Activated naive CD4-positive, alpha-beta T cell treated with anti-CD3 and anti-CD28 coated beads, Interleukin-2, amount 50 U/mL, for 72 hours (primary cell): ENCODE measurements at regions not wholly inside any gene's neighbourhood (a gene's known extent, or its start where the extent isn't known, plus 50 kb on each side); places are given as distances from the start of the nearest gene placed in this dataset.
"Not testable (repeated sequence)": the region's sequence is repeated elsewhere in the genome, so short reads cannot be mapped to it uniquely, and the experiment has no call there.

Experiments used
- ATAC-seq, 2 donors: fragments of 150-1000 bp; cut with Tn5 transposase; 2 replicates each; pipeline ENCODE4 v1.10.0; 2021; ENCODE audit warnings: mild to moderate bottlenecking in 2 of 2, moderate library complexity in 2 of 2
- DNase-seq, 2 donors: peaks; one replicate each; pipeline ENCODE4 v3.0.0; 2021 to 2022; ENCODE audit warnings: low spot score in 2 of 2
- H3K27ac Mint-ChIP-seq, 2 donors: one replicate each; pipeline ENCODE4 v1.8.0; 2022; ENCODE audit warnings: mild to moderate bottlenecking in 2 of 2, mixed read lengths in 2 of 2
- H3K36me3 Mint-ChIP-seq, 2 donors: one replicate each; pipeline ENCODE4 v1.8.0; 2022; ENCODE audit warnings: mixed read lengths in 2 of 2
- H3K9me3 Mint-ChIP-seq, 2 donors: one replicate each; pipeline ENCODE4 v1.8.0; 2022; ENCODE audit warnings: mixed read lengths in 2 of 2

- peaks cover 0 to 4% of the 10 kb centered on the region in 2 donors for H3K36me3 Mint-ChIP-seq
Measured at GRCh38 chr6:6458172-6458571, 130.3 kb upstream of the LY86 start.

DNA sequence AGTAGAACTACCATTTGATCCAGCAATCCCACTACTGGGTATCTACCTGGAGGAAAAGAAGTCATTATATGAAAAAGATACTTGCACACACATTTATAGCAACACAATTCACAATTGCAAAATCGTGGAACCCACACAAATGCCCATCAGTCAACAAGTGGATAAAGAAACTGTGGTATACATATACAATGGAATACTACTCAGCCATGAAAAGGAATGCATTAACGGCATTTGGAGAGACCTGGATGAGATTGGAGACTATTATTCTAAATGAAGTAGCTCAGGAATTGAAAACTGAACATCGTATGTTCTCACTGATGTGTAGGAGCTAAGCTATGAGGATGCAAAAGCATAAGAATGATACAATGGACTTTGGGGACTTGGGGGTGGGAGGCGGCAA is 128.6 kb upstream of the LY86 start:
- H3K27ac Mint-ChIP-seq, H3K9me3 Mint-ChIP-seq, H3K36me3 Mint-ChIP-seq, DNase-seq, ATAC-seq: not testable (repeated sequence)

More at GRCh38 chr6:6458172-6458571, 130.3 kb upstream of the LY86 start:
- DNase-seq (no peak), ATAC-seq (no peak)
- Mint-ChIP-seq H3K27ac (no peak overlapping the region), H3K9me3 (peaks cover 0 to 4% of the 10 kb centered on the region in 2 donors)

- no peak overlapping the region for H3K27ac Mint-ChIP-seq
- peaks cover 0 to 4% of the 10 kb centered on the region in 2 donors for H3K9me3 Mint-ChIP-seq
- peaks cover 0 to 4% of the 10 kb centered on the region in 2 donors for H3K36me3 Mint-ChIP-seq
- no peak for ATAC-seq
- no peak for DNase-seq
Measured at GRCh38 chr6:6460416-6460815, 128.1 kb upstream of the LY86 start.

- Mint-ChIP-seq H3K9me3 (peaks cover 0 to 4% of the 10 kb centered on the region in 2 donors), H3K36me3 (peaks cover 0 to 4% of the 10 kb centered on the region in 2 donors), H3K27ac (no peak overlapping the region)
- ATAC-seq (no peak), DNase-seq (no peak)
Measured at GRCh38 chr6:6461138-6461537, 127.4 kb upstream of the LY86 start.

DNA sequence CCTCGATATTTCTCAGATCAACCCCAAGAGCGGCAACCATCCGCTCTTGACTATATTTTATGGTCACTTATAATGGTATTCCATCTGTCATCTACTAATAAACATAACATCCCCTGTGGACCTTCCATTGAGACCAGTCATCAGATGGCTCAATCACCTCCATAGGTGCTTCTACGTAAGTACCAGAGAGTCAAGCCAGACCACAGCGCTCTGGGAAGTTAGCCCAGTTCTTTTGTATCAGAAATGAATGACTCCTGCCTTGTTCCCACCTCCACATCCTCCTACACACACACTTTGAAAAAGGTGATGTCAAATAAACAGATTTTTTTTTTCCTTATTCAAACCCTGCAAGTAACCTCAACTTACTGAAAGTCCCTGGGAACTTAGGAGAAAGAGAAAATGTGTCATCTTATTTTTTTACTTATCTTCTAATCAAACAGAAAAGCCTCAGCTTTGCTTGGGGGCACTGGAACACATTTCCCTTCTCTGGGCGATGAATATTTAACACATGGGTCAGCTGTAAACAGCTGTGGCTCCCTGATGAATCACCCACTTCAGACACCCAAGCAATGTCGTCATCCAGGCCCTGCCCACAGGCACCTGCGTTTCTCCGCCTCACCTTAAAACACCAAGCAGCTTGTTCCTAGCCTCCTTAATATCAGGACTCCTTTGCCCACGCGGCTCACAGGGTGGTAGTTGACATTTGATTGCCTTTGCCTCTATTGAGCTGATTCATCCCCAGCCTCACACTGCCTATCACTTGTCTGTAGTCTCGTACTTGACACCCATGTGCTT is 121.4 kb upstream of the LY86 start:
- Mint-ChIP-seq H3K27ac (no peak overlapping the region), H3K9me3 (peaks cover 5 to 10% of the 10 kb centered on the region in 2 donors), H3K36me3 (peaks cover 5 to 6% of the 10 kb centered on the region in 2 donors)
- peak in 1 of 2 donors; percentile 20 for ATAC-seq
- no peak for DNase-seq

DNA sequence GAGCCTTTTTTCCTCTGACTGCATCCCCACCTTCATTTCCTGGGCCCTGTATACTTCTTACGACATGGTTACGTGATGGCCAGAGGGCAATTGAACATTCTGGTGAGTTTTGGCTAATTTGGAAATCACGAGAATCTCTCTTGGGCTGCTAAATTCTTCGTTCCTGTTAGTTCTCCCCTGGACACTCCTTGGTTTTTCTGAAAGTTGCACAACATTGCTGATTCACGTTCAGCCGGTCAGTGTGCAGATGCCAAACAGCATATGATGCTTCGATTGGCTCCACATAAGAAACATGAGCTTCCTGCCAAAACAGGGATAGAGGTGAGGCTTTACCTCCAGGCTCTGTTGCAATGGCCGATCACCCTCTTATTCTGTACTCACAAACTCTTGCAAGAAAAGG is 119.4 kb upstream of the LY86 start:
- no peak for ATAC-seq
- Mint-ChIP-seq H3K36me3 (peaks cover 5 to 6% of the 10 kb centered on the region in 2 donors), H3K9me3 (peaks cover 5 to 10% of the 10 kb centered on the region in 2 donors), H3K27ac (peak overlapping the region in 1 of 2 donors; percentile 48)
- no peak for DNase-seq

DNA sequence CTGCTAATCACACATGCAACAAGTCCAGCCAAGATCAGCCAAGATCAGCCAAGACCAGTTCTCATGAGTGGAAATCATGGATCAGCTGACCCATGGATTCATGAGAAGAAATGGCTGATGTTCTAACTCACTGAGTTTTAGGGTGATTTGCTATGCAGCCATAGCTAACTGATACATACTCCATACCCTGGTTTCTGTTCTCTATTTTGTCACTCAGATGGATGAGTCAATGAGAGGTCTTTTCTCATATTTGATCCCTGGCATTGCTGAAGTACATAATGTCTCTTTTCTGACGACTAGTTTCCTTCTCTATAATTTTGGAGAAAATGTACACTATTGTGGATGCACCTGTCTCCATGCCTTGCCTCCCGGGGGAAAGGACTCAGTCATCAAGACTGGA is 118.4 kb upstream of the LY86 start:
- Mint-ChIP-seq H3K9me3 (peaks cover 5 to 10% of the 10 kb centered on the region in 2 donors), H3K36me3 (peaks cover 5 to 6% of the 10 kb centered on the region in 2 donors), H3K27ac (no peak overlapping the region)
- DNase-seq (no peak), ATAC-seq (no peak)

DNA sequence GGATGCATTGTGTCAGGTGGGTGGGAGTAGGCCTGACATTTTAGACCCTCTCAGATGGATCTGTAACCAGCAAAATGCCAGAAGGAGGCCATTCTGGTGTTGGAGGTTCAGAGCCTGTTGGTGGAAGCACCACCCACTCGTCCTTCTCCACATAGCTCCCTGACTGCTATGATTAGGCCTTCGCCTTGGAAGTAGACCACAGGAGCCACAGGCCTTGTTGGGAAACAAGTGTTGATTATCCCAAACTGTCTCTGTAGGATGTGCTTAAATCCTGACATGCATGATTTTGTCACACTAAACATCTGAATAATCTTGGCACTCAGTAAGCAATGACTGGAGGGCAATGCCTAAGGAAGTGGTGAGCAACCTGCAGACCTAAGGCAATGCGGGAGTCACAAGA is 117.2 kb upstream of the LY86 start:
- Mint-ChIP-seq H3K9me3 (peaks cover 5 to 10% of the 10 kb centered on the region in 2 donors), H3K36me3 (peaks cover 5 to 6% of the 10 kb centered on the region in 2 donors), H3K27ac (no peak overlapping the region)
- no peak for ATAC-seq
- no peak for DNase-seq

- no peak for DNase-seq
- peaks cover 5 to 10% of the 10 kb centered on the region in 2 donors for H3K9me3 Mint-ChIP-seq
- no peak overlapping the region for H3K27ac Mint-ChIP-seq
- peaks cover 5 to 6% of the 10 kb centered on the region in 2 donors for H3K36me3 Mint-ChIP-seq
- ATAC-seq = no peak
Measured at GRCh38 chr6:6474170-6474920, 114.2 kb upstream of the LY86 start.

DNA sequence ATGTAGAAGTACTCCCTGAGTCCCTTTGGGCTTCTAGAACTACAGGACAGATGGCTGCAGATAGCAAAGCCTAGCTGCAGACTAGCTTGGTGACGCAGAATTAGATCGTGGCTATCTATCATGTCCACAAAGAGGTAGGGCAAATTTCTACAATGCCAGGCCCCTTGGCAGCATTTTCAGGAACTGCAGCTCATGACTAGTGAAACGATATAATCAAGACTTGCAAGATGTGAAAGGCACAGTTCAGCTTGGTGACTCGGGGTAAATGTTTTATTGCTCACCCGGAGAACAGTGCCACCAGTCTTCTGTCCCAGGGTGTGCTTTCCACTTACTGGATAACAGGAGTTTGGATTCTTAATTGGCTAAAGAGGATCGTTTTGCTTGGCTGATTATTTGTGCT is 108.7 kb upstream of the LY86 start:
- Mint-ChIP-seq H3K27ac (no peak overlapping the region), H3K9me3 (peaks cover 3 to 4% of the 10 kb centered on the region in 2 donors), H3K36me3 (peaks cover 0 to 5% of the 10 kb centered on the region in 2 donors)
- ATAC-seq (no peak), DNase-seq (no peak)

DNA sequence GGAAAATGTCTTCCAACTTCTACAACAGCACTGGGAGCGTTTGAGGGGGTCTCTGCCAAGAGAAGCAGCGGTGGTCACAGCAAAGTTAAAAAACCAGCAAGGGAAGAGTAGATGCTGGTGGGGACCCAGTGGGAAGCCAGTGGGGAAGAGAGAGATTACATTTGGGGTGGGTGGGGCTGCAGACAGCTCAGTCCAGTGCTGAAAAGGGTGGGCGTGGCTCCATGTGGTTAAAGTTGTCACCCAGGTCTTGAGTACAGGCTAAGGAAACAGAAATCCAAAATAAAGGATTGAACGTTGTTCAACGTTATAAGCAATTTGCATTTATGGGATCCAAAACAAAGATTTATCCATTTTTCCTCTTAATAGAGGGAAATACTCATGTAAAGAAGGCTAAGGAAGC is 106.3 kb upstream of the LY86 start:
- no peak for DNase-seq
- no peak overlapping the region for H3K27ac Mint-ChIP-seq
- H3K9me3 Mint-ChIP-seq = peaks cover 3 to 4% of the 10 kb centered on the region in 2 donors
- ATAC-seq = no peak
- peaks cover 0 to 5% of the 10 kb centered on the region in 2 donors for H3K36me3 Mint-ChIP-seq

- Mint-ChIP-seq H3K27ac (no peak overlapping the region), H3K36me3 (peaks cover 0 to 5% of the 10 kb centered on the region in 2 donors), H3K9me3 (peaks cover 3 to 4% of the 10 kb centered on the region in 2 donors)
- no peak for ATAC-seq
- DNase-seq = no peak
Measured at GRCh38 chr6:6483168-6483567, 105.4 kb upstream of the LY86 start.

DNA sequence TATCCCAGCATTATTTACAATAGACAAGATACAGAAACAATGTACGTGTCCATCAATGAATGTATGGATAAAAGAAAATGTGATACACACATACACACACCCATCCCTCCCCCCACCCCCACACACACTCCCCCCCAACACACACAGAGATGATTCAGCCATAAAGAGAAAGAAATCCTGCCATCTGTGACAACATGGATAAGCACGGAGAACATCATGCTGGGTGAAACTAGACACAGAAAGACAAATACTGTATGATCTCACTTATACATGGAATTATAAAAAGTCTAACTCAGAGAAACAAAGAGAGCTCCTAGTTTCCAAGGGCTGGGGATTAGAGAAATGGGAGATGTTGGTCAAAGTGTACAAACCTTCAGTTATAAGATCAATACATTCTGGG is 104.8 kb upstream of the LY86 start:
- Mint-ChIP-seq H3K9me3 (peaks cover 3 to 4% of the 10 kb centered on the region in 2 donors), H3K36me3 (peaks cover 0 to 5% of the 10 kb centered on the region in 2 donors), H3K27ac (no peak overlapping the region)
- DNase-seq = no peak
- no peak for ATAC-seq

DNA sequence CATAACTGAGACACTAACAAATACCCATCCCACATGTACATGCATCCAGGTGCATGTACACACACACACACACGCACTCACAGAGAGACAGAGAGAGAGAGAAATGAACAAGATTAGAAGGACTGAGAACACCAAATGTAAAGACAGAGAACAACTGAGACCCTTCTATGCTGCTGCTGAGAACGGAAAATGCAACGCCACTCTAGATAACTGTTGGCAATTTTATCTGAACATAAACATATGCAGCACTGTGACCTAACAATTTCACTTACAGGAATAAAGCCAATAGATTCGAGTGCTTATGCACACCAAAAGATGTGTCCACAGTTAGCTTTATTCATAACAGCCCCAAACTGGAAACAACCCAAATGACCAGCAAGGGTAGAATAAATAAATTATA is 103.8 kb upstream of the LY86 start:
- Mint-ChIP-seq H3K9me3 (peaks cover 3 to 4% of the 10 kb centered on the region in 2 donors), H3K27ac (no peak overlapping the region), H3K36me3 (peaks cover 0 to 5% of the 10 kb centered on the region in 2 donors)
- no peak for ATAC-seq
- no peak for DNase-seq

GRCh38 chr6:6486595-6486994 is 101.9 kb upstream of the LY86 start:
- Mint-ChIP-seq H3K9me3 (peaks cover 3 to 4% of the 10 kb centered on the region in 2 donors), H3K36me3 (peaks cover 0 to 5% of the 10 kb centered on the region in 2 donors), H3K27ac (no peak overlapping the region)
- ATAC-seq = no peak
- no peak for DNase-seq

GRCh38 chr6:6491761-6492160 is 96.8 kb upstream of the LY86 start:
- ATAC-seq (no peak), DNase-seq (no peak)
- Mint-ChIP-seq H3K9me3 (no peaks in the 10 kb centered on the region), H3K36me3 (no peaks in the 10 kb centered on the region), H3K27ac (no peak overlapping the region)

- H3K27ac Mint-ChIP-seq = no peak overlapping the region
- ATAC-seq = no peak
- H3K9me3 Mint-ChIP-seq = no peaks in the 10 kb centered on the region
- H3K36me3 Mint-ChIP-seq = no peaks in the 10 kb centered on the region
- DNase-seq = no peak
Measured at GRCh38 chr6:6492675-6493074, 95.8 kb upstream of the LY86 start.
